ENCODE measurements at regions not wholly inside any gene's neighbourhood (a gene's known extent, or its start where the extent isn't known, plus 50 kb on each side); places are given as distances from the start of the nearest gene placed in this dataset.

DNA sequence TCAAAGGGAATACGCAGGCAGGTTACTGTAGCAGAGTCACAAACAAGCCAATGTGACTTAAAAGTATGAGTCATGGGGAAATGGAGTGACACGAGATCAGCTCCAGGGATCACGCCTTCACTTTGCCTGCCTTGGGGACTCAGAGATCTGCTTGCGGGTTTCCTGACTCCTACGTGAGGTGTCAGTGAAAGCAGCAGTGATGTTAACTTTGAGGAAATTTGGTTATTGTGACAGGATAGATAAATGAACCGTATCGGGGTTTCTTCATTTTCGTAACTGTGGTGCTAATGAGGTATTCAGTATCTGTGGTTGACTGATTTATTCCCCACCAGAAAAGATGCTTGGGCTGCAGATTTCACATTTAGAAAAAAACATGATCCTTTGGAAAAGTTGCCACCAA, 383.3 kb upstream of the ZFP42 start:
- Histone ChIP-seq H3K4me1 (ENCODE audit: control insufficient read depth in 1 of 2, insufficient read depth in 1 of 2, low read depth in 1 of 2, low read length in 1 of 2) (no peaks in the 10 kb centered on the region), H3K36me3 (no peaks in the 10 kb centered on the region), H3K4me3 (ENCODE audit: low read depth in 1 of 2, low read length in 1 of 2) (no peak overlapping the region), H3K9me3 (no peaks in the 10 kb centered on the region), H3K27ac (no peak overlapping the region), H3K27me3 (no peaks in the 10 kb centered on the region)
- no peak for TF ChIP-seq CTCF (IDR thresholded peaks at IDR 0.05)

DNA sequence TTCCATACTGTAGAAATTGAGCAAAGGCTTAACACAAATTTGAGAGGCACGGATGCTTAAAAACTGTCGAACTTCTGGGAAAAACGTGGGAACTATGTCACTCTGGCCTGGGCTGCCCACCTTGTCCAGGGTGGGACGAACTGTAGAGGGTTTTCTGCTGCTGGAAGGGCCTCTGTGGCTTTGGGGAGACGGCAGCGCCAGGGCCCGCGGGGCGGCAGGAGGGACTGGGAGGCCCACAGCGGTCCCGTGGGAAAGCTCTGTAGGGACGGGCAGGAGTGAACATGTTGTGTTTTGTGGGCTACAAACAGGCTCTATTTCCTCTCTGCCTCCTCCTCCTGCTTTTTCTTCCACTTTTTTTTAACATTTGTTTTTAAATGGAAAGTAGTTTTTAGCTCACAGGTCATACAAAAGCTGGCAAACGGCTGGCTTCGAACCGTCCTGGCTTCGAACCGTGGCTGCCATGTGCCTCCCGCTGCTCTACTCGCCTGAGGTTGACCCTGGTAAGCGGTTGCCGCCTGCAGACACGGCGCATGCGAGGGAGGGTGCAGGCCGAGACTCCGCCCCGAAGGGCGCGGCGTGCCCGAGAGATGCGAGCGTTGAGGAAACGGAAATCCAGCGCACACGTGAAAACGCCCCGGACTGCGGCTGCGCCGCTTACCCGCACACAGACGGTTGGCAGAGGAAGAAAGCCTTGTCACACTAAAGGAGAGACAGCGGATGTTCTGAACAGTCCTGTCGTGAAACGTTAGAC, 382.3 kb upstream of the ZFP42 start:
- no peak overlapping the region for H3K27ac ChIP-seq
- H3K9me3 ChIP-seq = no peaks in the 10 kb centered on the region
- no peak for TF ChIP-seq CTCF (IDR thresholded peaks at IDR 0.05)
- H3K4me3 ChIP-seq (ENCODE audit: low read depth in 1 of 2, low read length in 1 of 2) = no peak overlapping the region
- no peaks in the 10 kb centered on the region for H3K27me3 ChIP-seq
- no peaks in the 10 kb centered on the region for H3K36me3 ChIP-seq
- H3K4me1 ChIP-seq (ENCODE audit: control insufficient read depth in 1 of 2, insufficient read depth in 1 of 2, low read depth in 1 of 2, low read length in 1 of 2) = no peaks in the 10 kb centered on the region

DNA sequence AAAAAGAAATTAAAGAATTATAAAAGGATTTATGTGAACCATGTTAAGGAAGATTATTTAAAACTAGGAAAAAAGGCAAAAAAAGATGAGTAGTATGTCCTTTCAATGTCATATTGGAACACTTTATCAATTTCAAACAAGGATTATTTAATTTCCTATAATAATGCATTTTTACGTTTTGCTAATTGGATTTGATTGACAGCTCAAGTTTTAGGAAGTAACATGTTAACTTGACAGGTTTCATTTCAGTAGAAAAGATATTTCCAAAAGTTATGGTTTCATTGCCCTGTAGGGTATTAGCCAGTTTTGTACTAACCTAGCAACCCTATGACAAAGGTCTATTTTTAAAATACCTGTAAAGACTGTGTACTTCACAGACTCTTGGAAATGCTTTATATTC, 379.6 kb upstream of the ZFP42 start:
- H3K27me3 ChIP-seq = no peaks in the 10 kb centered on the region
- no peaks in the 10 kb centered on the region for H3K36me3 ChIP-seq
- no peak overlapping the region for H3K4me3 ChIP-seq (ENCODE audit: low read depth in 1 of 2, low read length in 1 of 2)
- TF ChIP-seq CTCF (IDR thresholded peaks at IDR 0.05) = no peak
- H3K4me1 ChIP-seq (ENCODE audit: control insufficient read depth in 1 of 2, insufficient read depth in 1 of 2, low read depth in 1 of 2, low read length in 1 of 2) = no peaks in the 10 kb centered on the region
- no peak overlapping the region for H3K27ac ChIP-seq
- no peaks in the 10 kb centered on the region for H3K9me3 ChIP-seq

- no peak overlapping the region for H3K27ac ChIP-seq
- H3K4me1 ChIP-seq (ENCODE audit: control insufficient read depth in 1 of 2, insufficient read depth in 1 of 2, low read depth in 1 of 2, low read length in 1 of 2) = no peaks in the 10 kb centered on the region
- no peak overlapping the region for H3K4me3 ChIP-seq (ENCODE audit: low read depth in 1 of 2, low read length in 1 of 2)
- H3K9me3 ChIP-seq = no peaks in the 10 kb centered on the region
- no peaks in the 10 kb centered on the region for H3K27me3 ChIP-seq
- H3K36me3 ChIP-seq = no peaks in the 10 kb centered on the region
- no peak for TF ChIP-seq CTCF (IDR thresholded peaks at IDR 0.05)
Measured at GRCh38 chr4:187617113-187617512, 378.5 kb upstream of the ZFP42 start.

GRCh38 chr4:187618701-187619281, 376.8 kb upstream of the ZFP42 start:
- H3K4me1 ChIP-seq (ENCODE audit: control insufficient read depth in 1 of 2, insufficient read depth in 1 of 2, low read depth in 1 of 2, low read length in 1 of 2) = no peaks in the 10 kb centered on the region
- no peaks in the 10 kb centered on the region for H3K27me3 ChIP-seq
- H3K27ac ChIP-seq = no peak overlapping the region
- no peaks in the 10 kb centered on the region for H3K36me3 ChIP-seq
- H3K9me3 ChIP-seq = no peaks in the 10 kb centered on the region
- no peak for TF ChIP-seq CTCF (IDR thresholded peaks at IDR 0.05)
- no peak overlapping the region for H3K4me3 ChIP-seq (ENCODE audit: low read depth in 1 of 2, low read length in 1 of 2)

Measured in neutrophil (primary cell).